ENCODE measurements at regions not wholly inside any gene's neighbourhood (a gene's known extent, or its start where the extent isn't known, plus 50 kb on each side); places are given as distances from the start of the nearest gene placed in this dataset.

DNA sequence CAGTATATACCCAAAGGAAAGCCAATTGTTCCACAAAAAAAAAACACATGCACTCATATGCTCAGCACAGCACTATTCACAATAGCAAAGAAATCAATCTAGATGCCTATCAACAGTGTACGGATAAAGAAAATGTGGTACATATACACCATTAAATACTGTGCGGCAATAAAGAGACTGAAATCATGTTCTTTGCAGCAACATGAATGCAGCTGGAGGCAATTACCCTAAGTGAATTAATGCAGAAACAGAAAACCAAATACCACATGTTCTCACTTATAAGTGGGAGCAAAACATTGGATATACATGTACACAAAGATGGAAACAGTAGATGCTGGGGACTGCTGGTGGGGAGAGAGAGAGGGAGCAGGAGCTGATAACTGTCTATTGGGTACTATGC, 124.2 kb upstream of the AADACL2 start:
- Histone ChIP-seq H3K9ac (ENCODE audit: extremely low read depth, low read length, poor library complexity, severe bottlenecking) (no peak overlapping the region), H3K4me3 (ENCODE audit: low read length) (no peak overlapping the region), H3K27ac (ENCODE audit: low read depth, low read length) (no peak overlapping the region), H3K36me3 (ENCODE audit: control insufficient read depth, insufficient read depth, low read length) (no peaks in the 10 kb centered on the region), H3K9me3 (ENCODE audit: control insufficient read depth, low read length) (peaks cover 10% of the 10 kb centered on the region), H3K4me1 (ENCODE audit: control insufficient read depth, insufficient read depth, low read length) (no peaks in the 10 kb centered on the region), H3K27me3 (ENCODE audit: control insufficient read depth, insufficient read depth, low read length, poor library complexity, severe bottlenecking) (no peaks in the 10 kb centered on the region)
- Mint-ChIP-seq H3K27me3 (ENCODE audit: insufficient read depth) (no peaks in the 10 kb centered on the region), H3K9me3 (peaks cover 6% of the 10 kb centered on the region), H3K4me3 (no peak overlapping the region), H3K4me1 (no peaks in the 10 kb centered on the region), H3K36me3 (ENCODE audit: low read depth) (no peaks in the 10 kb centered on the region), H3K27ac (no peak overlapping the region)
- no peak for DNase-seq
- TF ChIP-seq, protein P1, sequence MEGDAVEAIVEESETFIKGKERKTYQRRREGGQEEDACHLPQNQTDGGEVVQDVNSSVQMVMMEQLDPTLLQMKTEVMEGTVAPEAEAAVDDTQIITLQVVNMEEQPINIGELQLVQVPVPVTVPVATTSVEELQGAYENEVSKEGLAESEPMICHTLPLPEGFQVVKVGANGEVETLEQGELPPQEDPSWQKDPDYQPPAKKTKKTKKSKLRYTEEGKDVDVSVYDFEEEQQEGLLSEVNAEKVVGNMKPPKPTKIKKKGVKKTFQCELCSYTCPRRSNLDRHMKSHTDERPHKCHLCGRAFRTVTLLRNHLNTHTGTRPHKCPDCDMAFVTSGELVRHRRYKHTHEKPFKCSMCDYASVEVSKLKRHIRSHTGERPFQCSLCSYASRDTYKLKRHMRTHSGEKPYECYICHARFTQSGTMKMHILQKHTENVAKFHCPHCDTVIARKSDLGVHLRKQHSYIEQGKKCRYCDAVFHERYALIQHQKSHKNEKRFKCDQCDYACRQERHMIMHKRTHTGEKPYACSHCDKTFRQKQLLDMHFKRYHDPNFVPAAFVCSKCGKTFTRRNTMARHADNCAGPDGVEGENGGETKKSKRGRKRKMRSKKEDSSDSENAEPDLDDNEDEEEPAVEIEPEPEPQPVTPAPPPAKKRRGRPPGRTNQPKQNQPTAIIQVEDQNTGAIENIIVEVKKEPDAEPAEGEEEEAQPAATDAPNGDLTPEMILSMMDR (conservative IDR thresholded peaks at IDR 0.05), result no peak
- WGBS, 2 experiments (ENCODE audit: insufficient coverage in 1 of 2, insufficient read length in 1 of 2), result 92 to 97% methylated on average over 2 of the region's 2 CpGs

DNA sequence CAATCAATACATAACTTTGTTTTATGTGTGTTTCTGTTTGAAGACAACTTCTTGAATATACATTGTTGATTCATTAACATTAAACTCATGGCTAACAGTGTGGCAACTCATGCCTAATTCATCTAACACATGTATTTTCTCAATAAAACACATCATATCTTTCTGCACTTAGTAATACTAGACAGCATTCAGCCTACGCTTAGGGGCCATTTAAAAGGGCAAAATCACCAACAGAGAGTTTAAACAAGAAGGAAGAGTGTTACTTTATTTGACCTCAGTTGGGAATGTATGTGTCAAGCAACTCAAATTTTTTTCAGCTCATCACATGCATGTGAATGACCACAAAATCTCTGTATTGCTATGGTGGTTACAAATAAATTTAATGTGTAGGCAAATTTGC, 128.8 kb upstream of the AADACL2 start:
- no peak overlapping the region for H3K27ac ChIP-seq (ENCODE audit: low read depth, low read length)
- no peak overlapping the region for H3K9ac ChIP-seq (ENCODE audit: extremely low read depth, low read length, poor library complexity, severe bottlenecking)
- no peaks in the 10 kb centered on the region for H3K27me3 Mint-ChIP-seq (ENCODE audit: insufficient read depth)
- H3K36me3 ChIP-seq (ENCODE audit: control insufficient read depth, insufficient read depth, low read length), result no peaks in the 10 kb centered on the region
- H3K4me3 ChIP-seq (ENCODE audit: low read length), result no peak overlapping the region
- no peaks in the 10 kb centered on the region for H3K27me3 ChIP-seq (ENCODE audit: control insufficient read depth, insufficient read depth, low read length, poor library complexity, severe bottlenecking)
- no peaks in the 10 kb centered on the region for H3K9me3 ChIP-seq (ENCODE audit: control insufficient read depth, low read length)
- H3K27ac Mint-ChIP-seq, result no peak overlapping the region
- peaks cover 17% of the 10 kb centered on the region for H3K4me1 Mint-ChIP-seq
- H3K4me1 ChIP-seq (ENCODE audit: control insufficient read depth, insufficient read depth, low read length), result peaks cover 6% of the 10 kb centered on the region
- no peak overlapping the region for H3K4me3 Mint-ChIP-seq
- TF ChIP-seq, protein P1 (conservative IDR thresholded peaks at IDR 0.05), result no peak
- DNase-seq, result no peak
- 96 to 100% methylated on average over 1 of the region's 1 CpG for WGBS, 2 experiments (ENCODE audit: insufficient coverage in 1 of 2, insufficient read length in 1 of 2)
- no peaks in the 10 kb centered on the region for H3K9me3 Mint-ChIP-seq
- no peaks in the 10 kb centered on the region for H3K36me3 Mint-ChIP-seq (ENCODE audit: low read depth)

DNA sequence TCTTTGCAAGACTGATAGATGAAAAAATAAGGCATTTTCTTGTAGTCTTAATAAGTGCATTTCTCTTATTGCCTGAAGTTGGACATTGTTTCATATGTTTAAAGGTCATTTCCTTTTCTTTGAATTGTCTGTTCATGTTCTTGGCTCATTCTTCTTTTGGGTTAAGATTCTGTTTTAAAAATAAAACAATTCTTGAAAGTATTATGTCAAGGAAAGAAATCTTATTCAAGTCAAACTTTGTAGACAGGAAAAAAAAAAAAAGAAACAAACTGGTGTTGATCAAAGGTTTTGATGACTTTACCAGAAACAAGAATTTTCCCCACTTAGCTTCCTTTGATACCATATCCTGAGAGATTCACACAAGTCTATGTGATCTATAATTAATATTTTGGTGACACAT, 132.9 kb upstream of the AADACL2 start:
- no peaks in the 10 kb centered on the region for H3K9me3 Mint-ChIP-seq

More for the DNA sequence above, 132.9 kb upstream of the AADACL2 start:
- Mint-ChIP-seq H3K4me3 (no peak overlapping the region), H3K4me1 (peaks cover 19% of the 10 kb centered on the region), H3K27ac (no peak overlapping the region), H3K27me3 (ENCODE audit: insufficient read depth) (no peaks in the 10 kb centered on the region), H3K36me3 (ENCODE audit: low read depth) (no peaks in the 10 kb centered on the region)
- no peak for DNase-seq
- Histone ChIP-seq H3K4me1 (ENCODE audit: control insufficient read depth, insufficient read depth, low read length) (peaks cover 6% of the 10 kb centered on the region), H3K27me3 (ENCODE audit: control insufficient read depth, insufficient read depth, low read length, poor library complexity, severe bottlenecking) (no peaks in the 10 kb centered on the region), H3K27ac (ENCODE audit: low read depth, low read length) (no peak overlapping the region), H3K36me3 (ENCODE audit: control insufficient read depth, insufficient read depth, low read length) (no peaks in the 10 kb centered on the region), H3K9me3 (ENCODE audit: control insufficient read depth, low read length) (no peaks in the 10 kb centered on the region), H3K4me3 (ENCODE audit: low read length) (no peak overlapping the region), H3K9ac (ENCODE audit: extremely low read depth, low read length, poor library complexity, severe bottlenecking) (no peak overlapping the region)
- TF ChIP-seq, protein P1 (conservative IDR thresholded peaks at IDR 0.05), result no peak
